Activated CD4-positive, alpha-beta T cell treated with anti-CD3 and anti-CD28 coated beads for 36 hours (primary cell): ENCODE measurements at regions not wholly inside any gene's neighbourhood (a gene's known extent, or its start where the extent isn't known, plus 50 kb on each side); places are given as distances from the start of the nearest gene placed in this dataset.
"Not testable (repeated sequence)": the region's sequence is repeated elsewhere in the genome, so short reads cannot be mapped to it uniquely, and the experiment has no call there.

Source experiments
- ATAC-seq: fragments of 200-7000 bp; cut with Tn5 transposase; one replicate; pipeline ENCODE4 v1.10.0; 2021; ENCODE audit warnings: mild to moderate bottlenecking, moderate library complexity
- CTCF ChIA-PET: fragments of 350-600 bp; sonication (Branson Sonifier 250); formaldehyde crosslinking; loops from one replicate; lab custom pipeline; 2021; ENCODE audit warnings: antibody characterized with exemption; lab: Charles Lee
- POLR2A ChIA-PET: fragments of 350-600 bp; sonication (Branson Sonifier 250); formaldehyde crosslinking; loops from one replicate; lab custom pipeline; 2021; ENCODE audit warnings: antibody characterized with exemption, inconsistent platforms; lab: Charles Lee
- DNase-seq: peaks from one replicate; pipeline ENCODE4 v3.0.0-alpha.2; 2020
- H3K27ac Mint-ChIP-seq: one replicate; pipeline ENCODE4 v1.8.0; 2021; ENCODE audit warnings: mixed read lengths
- H3K27me3 Mint-ChIP-seq: one replicate; pipeline ENCODE4 v1.8.0; 2021; ENCODE audit warnings: mixed read lengths
- H3K36me3 Mint-ChIP-seq: one replicate; pipeline ENCODE4 v1.8.0; 2021; ENCODE audit warnings: low read depth, mixed read lengths
- H3K4me1 Mint-ChIP-seq: one replicate; pipeline ENCODE4 v1.8.0; 2021; ENCODE audit warnings: mixed read lengths
- H3K4me3 Mint-ChIP-seq: one replicate; pipeline ENCODE4 v1.8.0; 2021; ENCODE audit warnings: mild to moderate bottlenecking, moderate library complexity, mixed read lengths
- H3K9me3 Mint-ChIP-seq: one replicate; pipeline ENCODE4 v1.8.0; 2021; ENCODE audit warnings: low read depth, mixed read lengths
- intact Hi-C, 2 experiments: fragments of 100-400 bp; cut with DNase I in 1 of 2; cut with micrococcal nuclease in 1 of 2; formaldehyde crosslinking; loops; one replicate each; pipeline versions ENCODE4 v1.14.2 to v1.15.1; 2022 to 2024; cut with DNase I, micrococcal nuclease

DNA sequence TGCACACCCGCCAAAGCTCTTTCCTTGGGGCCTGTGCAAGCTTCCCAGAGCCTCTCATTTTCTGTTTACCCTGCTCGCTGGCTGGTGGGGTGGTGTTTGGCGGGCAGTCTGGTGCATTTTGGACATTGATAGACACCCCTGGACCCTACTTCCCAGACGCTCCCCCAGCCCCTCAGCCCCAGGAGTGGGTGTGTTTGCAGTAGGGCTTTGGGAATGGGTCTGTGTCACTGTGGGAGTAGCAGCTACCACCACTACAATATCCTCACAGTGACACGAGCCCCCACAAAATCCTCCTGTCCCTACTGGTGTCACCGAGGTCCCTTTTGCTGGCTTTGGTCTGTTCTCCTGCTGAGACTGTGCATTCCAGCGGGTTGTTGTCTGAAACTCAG, 371.3 kb downstream of the TMEM121 start:
- Mint-ChIP-seq H3K36me3 (no peaks in the 10 kb centered on the region), H3K9me3 (no peaks in the 10 kb centered on the region), H3K27me3 (peaks cover 12% of the 10 kb centered on the region), H3K27ac (no peak overlapping the region), H3K4me1 (peaks cover 3% of the 10 kb centered on the region), H3K4me3 (no peak overlapping the region)
- ATAC-seq: no peak
- intact Hi-C loops: no loop called here
- ChIA-PET CTCF (no interaction called here), POLR2A (no interaction called here)
- no peak for DNase-seq

GRCh38 chr14:105898482-105899010, 372.2 kb downstream of the TMEM121 start:
- Mint-ChIP-seq H3K27me3 (peaks cover 12% of the 10 kb centered on the region), H3K4me3 (no peak overlapping the region), H3K9me3 (no peaks in the 10 kb centered on the region), H3K4me1 (peaks cover 3% of the 10 kb centered on the region), H3K36me3 (no peaks in the 10 kb centered on the region), H3K27ac (no peak overlapping the region)
- no peak for ATAC-seq
- ChIA-PET CTCF (no interaction called here), POLR2A (no interaction called here)
- no peak for DNase-seq
- intact Hi-C loops: no loop called here

- intact Hi-C loops: no loop called here
- Mint-ChIP-seq H3K27ac (no peak overlapping the region), H3K27me3 (peaks cover 12% of the 10 kb centered on the region), H3K4me1 (peaks cover 3% of the 10 kb centered on the region), H3K9me3 (no peaks in the 10 kb centered on the region), H3K36me3 (no peaks in the 10 kb centered on the region), H3K4me3 (no peak overlapping the region)
- POLR2A ChIA-PET: no interaction called here
- CTCF ChIA-PET: interaction anchor here (0.8 kb wide), 1 partner anchor 11 kb away, joined by 3 read pairs; no protein-coding TSS in a partner anchor
- DNase-seq (no peak), ATAC-seq (no peak)
Observed at GRCh38 chr14:105899071-105899641, 372.8 kb downstream of the TMEM121 start.

- H3K27me3 Mint-ChIP-seq: peaks cover 12% of the 10 kb centered on the region
- peaks cover 3% of the 10 kb centered on the region for H3K4me1 Mint-ChIP-seq
- ATAC-seq (no peak), DNase-seq (no peak)
- intact Hi-C loops: no loop called here
- ChIA-PET CTCF (interaction anchor here (0.8 kb wide), 1 partner anchor 10 kb away, joined by 3 read pairs; no protein-coding TSS in a partner anchor), POLR2A (no interaction called here)
- H3K36me3 Mint-ChIP-seq: no peaks in the 10 kb centered on the region
- no peak overlapping the region for H3K4me3 Mint-ChIP-seq
- H3K9me3 Mint-ChIP-seq: no peaks in the 10 kb centered on the region
- no peak overlapping the region for H3K27ac Mint-ChIP-seq
Observed at GRCh38 chr14:105899657-105900397, 373.4 kb downstream of the TMEM121 start.

- ATAC-seq (no peak), DNase-seq (no peak)
- POLR2A ChIA-PET: no interaction called here
- H3K4me3 Mint-ChIP-seq: no peak overlapping the region
- CTCF ChIA-PET: no interaction called here
- H3K9me3 Mint-ChIP-seq: no peaks in the 10 kb centered on the region
- intact Hi-C loops: no loop called here
- peaks cover 3% of the 10 kb centered on the region for H3K4me1 Mint-ChIP-seq
- no peak overlapping the region for H3K27ac Mint-ChIP-seq
- H3K36me3 Mint-ChIP-seq: no peaks in the 10 kb centered on the region
- peaks cover 12% of the 10 kb centered on the region for H3K27me3 Mint-ChIP-seq
Observed at GRCh38 chr14:105900398-105901160, 374.2 kb downstream of the TMEM121 start.

DNA sequence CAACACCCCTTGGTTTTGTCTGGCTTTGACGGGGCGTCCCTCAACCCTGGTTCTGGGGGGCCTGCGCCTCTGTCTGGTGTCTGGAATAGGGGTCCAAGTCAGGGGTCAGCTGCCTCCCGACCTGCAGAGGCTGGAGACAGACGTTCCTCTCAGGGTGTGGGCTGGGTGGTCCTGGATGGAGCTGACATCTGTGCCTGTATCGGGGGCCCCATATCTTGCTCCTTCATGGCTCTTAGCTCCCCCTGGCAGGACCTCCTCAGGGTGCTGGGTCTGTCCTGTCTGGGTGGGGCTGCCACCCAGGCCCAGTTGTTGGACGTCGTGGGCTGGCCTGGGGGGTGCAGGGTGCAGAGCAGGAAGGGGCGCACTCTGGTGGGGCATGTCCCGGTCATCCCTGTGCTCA, 374.8 kb downstream of the TMEM121 start:
- POLR2A ChIA-PET: no interaction called here

GRCh38 chr14:105902131-105902898, 375.9 kb downstream of the TMEM121 start:
- no peak overlapping the region for H3K4me3 Mint-ChIP-seq
- no peak overlapping the region for H3K27ac Mint-ChIP-seq
- no peaks in the 10 kb centered on the region for H3K9me3 Mint-ChIP-seq
- peaks cover 10% of the 10 kb centered on the region for H3K27me3 Mint-ChIP-seq
- intact Hi-C loops: no loop called here
- POLR2A ChIA-PET: no interaction called here
- DNase-seq: no peak
- ATAC-seq: no peak
- CTCF ChIA-PET: no interaction called here
- no peaks in the 10 kb centered on the region for H3K4me1 Mint-ChIP-seq
- no peaks in the 10 kb centered on the region for H3K36me3 Mint-ChIP-seq

More for the DNA sequence above, 374.8 kb downstream of the TMEM121 start:
- Mint-ChIP-seq H3K27ac (no peak overlapping the region), H3K36me3 (no peaks in the 10 kb centered on the region), H3K27me3 (peaks cover 14% of the 10 kb centered on the region), H3K4me3 (no peak overlapping the region), H3K9me3 (no peaks in the 10 kb centered on the region), H3K4me1 (peaks cover 3% of the 10 kb centered on the region)
- CTCF ChIA-PET: no interaction called here
- intact Hi-C loops: no loop called here
- ATAC-seq (no peak), DNase-seq (no peak)

GRCh38 chr14:105902899-105903165, 376.4 kb downstream of the TMEM121 start:
- H3K27ac Mint-ChIP-seq, H3K4me1 Mint-ChIP-seq, H3K4me3 Mint-ChIP-seq, POLR2A ChIA-PET, CTCF ChIA-PET, H3K36me3 Mint-ChIP-seq, ATAC-seq, H3K9me3 Mint-ChIP-seq, DNase-seq, intact Hi-C loops: not testable (repeated sequence)
- peaks cover 11% of the 10 kb centered on the region for H3K27me3 Mint-ChIP-seq

- ChIA-PET CTCF (no interaction called here), POLR2A (no interaction called here)
- Mint-ChIP-seq H3K9me3 (no peaks in the 10 kb centered on the region), H3K4me3 (no peak overlapping the region), H3K4me1 (no peaks in the 10 kb centered on the region), H3K36me3 (no peaks in the 10 kb centered on the region), H3K27ac (no peak overlapping the region), H3K27me3 (peaks cover 15% of the 10 kb centered on the region)
- ATAC-seq: no peak
- DNase-seq: no peak
- intact Hi-C loops: no loop called here
Observed at GRCh38 chr14:105903971-105904370, 377.6 kb downstream of the TMEM121 start.

DNA sequence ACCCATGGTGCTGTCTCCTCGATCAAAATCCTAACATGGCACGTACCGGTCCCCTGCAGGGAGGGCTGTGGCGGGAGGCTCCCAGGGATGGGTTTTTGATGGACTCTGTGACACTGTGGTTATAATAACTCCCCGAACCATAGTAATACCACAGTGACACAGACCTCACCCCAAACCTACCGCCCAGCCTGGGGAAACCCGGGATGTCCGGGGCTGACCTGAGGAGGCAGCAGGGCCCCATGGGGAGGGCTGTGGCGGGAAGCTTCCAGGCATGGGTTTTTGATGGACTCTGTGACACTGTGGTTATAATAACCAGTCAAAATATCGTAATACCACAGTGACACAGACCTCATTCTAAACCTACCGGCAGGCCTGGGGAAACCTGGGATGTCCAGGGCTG, 378.0 kb downstream of the TMEM121 start:
- ChIA-PET CTCF (no interaction called here), POLR2A (no interaction called here)
- DNase-seq: no peak
- intact Hi-C loops: no loop called here
- Mint-ChIP-seq H3K4me3 (no peak overlapping the region), H3K27ac (no peak overlapping the region), H3K9me3 (no peaks in the 10 kb centered on the region), H3K36me3 (no peaks in the 10 kb centered on the region), H3K4me1 (no peaks in the 10 kb centered on the region), H3K27me3 (peaks cover 15% of the 10 kb centered on the region)
- ATAC-seq: no peak

GRCh38 chr14:105905456-105905855, 379.1 kb downstream of the TMEM121 start:
- DNase-seq (no peak), ATAC-seq (no peak)
- CTCF ChIA-PET: no interaction called here
- no peaks in the 10 kb centered on the region for H3K9me3 Mint-ChIP-seq
- H3K27me3 Mint-ChIP-seq: peaks cover 19% of the 10 kb centered on the region
- POLR2A ChIA-PET: no interaction called here
- H3K27ac Mint-ChIP-seq: no peak overlapping the region
- H3K4me3 Mint-ChIP-seq: no peak overlapping the region
- H3K36me3 Mint-ChIP-seq: no peaks in the 10 kb centered on the region
- H3K4me1 Mint-ChIP-seq: no peaks in the 10 kb centered on the region
- intact Hi-C loops: no loop called here
